Left lung (tissue), 4 donors: ENCODE measurements at regions not wholly inside any gene's neighbourhood (a gene's known extent, or its start where the extent isn't known, plus 50 kb on each side); places are given as distances from the start of the nearest gene placed in this dataset.
A peak's percentile ranks its signal among the peaks of the same experiment; 100 is the strongest.
"Not testable (repeated sequence)": the region's sequence is repeated elsewhere in the genome, so short reads cannot be mapped to it uniquely, and the experiment has no call there.

Experiments
- ATAC-seq: fragments of 200-7000 bp; cut with Tn5 transposase; one replicate; pipeline ENCODE4 v1.9.1; 2020; ENCODE audit warnings: moderate library complexity
- DNase-seq, 4 donors: peaks; one replicate each; pipeline ENCODE4 v3.0.0-alpha.2; 2013 to 2020
- H3K27ac ChIP-seq, 2 donors: fragments of 200-600 bp; sonication (generic) in 1 of 2; one replicate each; pipeline versions ENCODE4 v1.5.0 to v1.8.0; 2020 to 2021
- H3K27me3 ChIP-seq, 2 donors: fragments of 200-600 bp; sonication (generic) in 1 of 2; one replicate each; pipeline versions ENCODE4 v1.5.0 to v1.8.0; 2020 to 2021
- H3K36me3 ChIP-seq, 2 donors: fragments of 200-600 bp; sonication (generic) in 1 of 2; one replicate each; pipeline versions ENCODE4 v1.5.0 to v1.8.0; 2020 to 2021
- H3K4me1 ChIP-seq, 2 donors: fragments of 200-600 bp; one replicate each; pipeline ENCODE4 v1.8.0; 2021
- H3K4me3 ChIP-seq, 2 donors: fragments of 200-600 bp; sonication (generic) in 1 of 2; one replicate each; pipeline versions ENCODE4 v1.5.0 to v1.8.0; 2020 to 2021; ENCODE audit warnings: mild to moderate bottlenecking in 1 of 2
- H3K9me3 ChIP-seq, 2 donors: fragments of 200-600 bp; sonication (generic) in 1 of 2; one replicate each; pipeline versions ENCODE4 v1.5.0 to v1.8.0; 2020 to 2021
- intact Hi-C, 2 donors: fragments of 100-400 bp; cut with DNase I; formaldehyde crosslinking; loops; one replicate each; pipeline versions ENCODE4 v1.11.2 to v1.14.2; 2022
- TF ChIP-seq, protein P1 (sequence below), 2 donors: fragments of 200-600 bp; sonication (generic) in 1 of 2; IDR thresholded peaks; one replicate each; pipeline versions ENCODE4 v1.5.0 to v1.8.0; 2021; ENCODE audit warnings: antibody characterized with exemption in 2 of 2
- donor health status: DM: no; HTN: yes; CAD: no.
- donor health status: DM: no; HTN: no; CAD: no.

- ATAC-seq: no peak
- H3K27me3 ChIP-seq: no peaks in the 10 kb centered on the region
- no peak for DNase-seq
- H3K9me3 ChIP-seq: no peaks in the 10 kb centered on the region
- H3K4me3 ChIP-seq: no peak overlapping the region
- TF ChIP-seq, protein P1, sequence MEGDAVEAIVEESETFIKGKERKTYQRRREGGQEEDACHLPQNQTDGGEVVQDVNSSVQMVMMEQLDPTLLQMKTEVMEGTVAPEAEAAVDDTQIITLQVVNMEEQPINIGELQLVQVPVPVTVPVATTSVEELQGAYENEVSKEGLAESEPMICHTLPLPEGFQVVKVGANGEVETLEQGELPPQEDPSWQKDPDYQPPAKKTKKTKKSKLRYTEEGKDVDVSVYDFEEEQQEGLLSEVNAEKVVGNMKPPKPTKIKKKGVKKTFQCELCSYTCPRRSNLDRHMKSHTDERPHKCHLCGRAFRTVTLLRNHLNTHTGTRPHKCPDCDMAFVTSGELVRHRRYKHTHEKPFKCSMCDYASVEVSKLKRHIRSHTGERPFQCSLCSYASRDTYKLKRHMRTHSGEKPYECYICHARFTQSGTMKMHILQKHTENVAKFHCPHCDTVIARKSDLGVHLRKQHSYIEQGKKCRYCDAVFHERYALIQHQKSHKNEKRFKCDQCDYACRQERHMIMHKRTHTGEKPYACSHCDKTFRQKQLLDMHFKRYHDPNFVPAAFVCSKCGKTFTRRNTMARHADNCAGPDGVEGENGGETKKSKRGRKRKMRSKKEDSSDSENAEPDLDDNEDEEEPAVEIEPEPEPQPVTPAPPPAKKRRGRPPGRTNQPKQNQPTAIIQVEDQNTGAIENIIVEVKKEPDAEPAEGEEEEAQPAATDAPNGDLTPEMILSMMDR (IDR thresholded peaks at IDR 0.05): no peak
- H3K36me3 ChIP-seq: no peaks in the 10 kb centered on the region
- no peak overlapping the region for H3K27ac ChIP-seq
- intact Hi-C loops: no loop called here
- H3K4me1 ChIP-seq: peaks cover 0 to 30% of the 10 kb centered on the region in 2 donors
These were observed 128.9 kb upstream of the CCND2 start for GRCh38 chr12:4144676-4145075.

DNA sequence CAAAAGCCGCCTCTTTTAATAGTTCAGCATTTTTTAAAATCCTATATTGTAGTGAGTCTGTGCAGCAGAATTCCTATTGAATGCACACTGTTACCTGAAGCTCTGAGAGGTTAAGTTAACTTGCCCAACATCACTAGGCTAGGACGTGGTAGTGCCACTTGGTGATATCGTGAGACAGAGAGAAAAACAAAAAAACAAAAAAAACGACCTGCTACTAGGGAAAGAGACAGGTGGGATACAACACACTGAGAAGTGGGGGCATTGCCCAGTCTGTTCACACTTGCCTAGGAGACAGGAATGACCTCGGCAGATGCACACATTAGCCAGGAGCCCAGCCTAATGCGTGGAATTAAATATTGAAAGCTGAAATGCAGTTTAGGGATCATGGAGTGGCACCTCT lies 129.7 kb upstream of the CCND2 start:
- H3K36me3 ChIP-seq: no peaks in the 10 kb centered on the region
- no peak for ATAC-seq
- TF ChIP-seq, protein P1 (IDR thresholded peaks at IDR 0.05): no peak
- intact Hi-C loops: no loop called here
- H3K4me3 ChIP-seq: no peak overlapping the region
- no peak for DNase-seq
- peaks cover 0 to 30% of the 10 kb centered on the region in 2 donors for H3K4me1 ChIP-seq
- H3K27ac ChIP-seq: peak overlapping the region in 1 of 2 donors; percentile 85
- no peaks in the 10 kb centered on the region for H3K27me3 ChIP-seq
- no peaks in the 10 kb centered on the region for H3K9me3 ChIP-seq

DNA sequence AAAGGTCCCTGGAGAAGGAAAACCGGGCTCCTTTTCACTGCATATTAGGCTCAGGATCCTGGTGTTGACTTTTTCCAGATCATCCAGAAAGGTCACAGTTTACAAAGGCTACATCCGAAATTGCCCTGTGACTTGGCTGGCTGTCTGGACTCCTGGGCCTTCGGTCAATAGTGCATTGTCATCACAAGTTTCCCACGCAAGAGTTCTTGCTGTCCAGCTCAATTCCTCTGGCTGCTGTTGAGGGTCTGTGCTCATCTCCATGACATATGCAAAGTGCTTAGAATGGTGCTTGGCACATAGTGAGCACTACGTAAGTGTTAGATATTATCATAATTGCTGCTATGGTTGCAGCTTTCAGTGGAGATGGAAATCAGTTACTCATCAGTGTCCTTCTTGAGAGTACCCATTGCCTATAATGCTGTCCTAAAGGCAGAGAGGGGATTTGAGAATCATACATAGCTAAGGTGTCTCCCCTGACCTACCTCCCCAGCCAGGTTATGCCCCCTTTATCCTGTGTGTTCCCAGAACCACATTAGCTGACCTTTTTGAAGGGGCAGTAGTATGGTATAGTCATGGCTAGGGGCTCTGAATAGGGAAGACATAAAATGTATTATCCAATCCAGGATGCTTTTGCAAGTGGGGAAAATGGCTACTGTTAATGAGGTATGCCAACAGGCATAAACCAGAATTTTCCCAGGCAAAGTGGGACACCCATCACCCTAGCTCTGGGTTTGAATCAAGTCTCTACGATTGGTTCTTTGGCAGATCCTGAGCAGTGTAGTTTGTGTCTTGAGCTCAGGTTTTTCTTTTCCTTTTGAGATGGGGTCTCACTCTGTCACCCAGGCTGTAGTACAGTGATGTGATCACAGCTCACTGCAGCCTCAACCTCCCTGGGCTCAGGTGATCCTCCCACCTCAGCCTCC lies 132.0 kb upstream of the CCND2 start:
- TF ChIP-seq, protein P1 (IDR thresholded peaks at IDR 0.05): no peak
- intact Hi-C loops: no loop called here
- Histone ChIP-seq H3K4me1 (peaks cover 0 to 22% of the 10 kb centered on the region in 2 donors), H3K4me3 (no peak overlapping the region), H3K27ac (peak overlapping the region in 1 of 2 donors; percentile 85), H3K9me3 (no peaks in the 10 kb centered on the region), H3K27me3 (no peaks in the 10 kb centered on the region), H3K36me3 (no peaks in the 10 kb centered on the region)
- no peak for ATAC-seq
- no peak for DNase-seq

DNA sequence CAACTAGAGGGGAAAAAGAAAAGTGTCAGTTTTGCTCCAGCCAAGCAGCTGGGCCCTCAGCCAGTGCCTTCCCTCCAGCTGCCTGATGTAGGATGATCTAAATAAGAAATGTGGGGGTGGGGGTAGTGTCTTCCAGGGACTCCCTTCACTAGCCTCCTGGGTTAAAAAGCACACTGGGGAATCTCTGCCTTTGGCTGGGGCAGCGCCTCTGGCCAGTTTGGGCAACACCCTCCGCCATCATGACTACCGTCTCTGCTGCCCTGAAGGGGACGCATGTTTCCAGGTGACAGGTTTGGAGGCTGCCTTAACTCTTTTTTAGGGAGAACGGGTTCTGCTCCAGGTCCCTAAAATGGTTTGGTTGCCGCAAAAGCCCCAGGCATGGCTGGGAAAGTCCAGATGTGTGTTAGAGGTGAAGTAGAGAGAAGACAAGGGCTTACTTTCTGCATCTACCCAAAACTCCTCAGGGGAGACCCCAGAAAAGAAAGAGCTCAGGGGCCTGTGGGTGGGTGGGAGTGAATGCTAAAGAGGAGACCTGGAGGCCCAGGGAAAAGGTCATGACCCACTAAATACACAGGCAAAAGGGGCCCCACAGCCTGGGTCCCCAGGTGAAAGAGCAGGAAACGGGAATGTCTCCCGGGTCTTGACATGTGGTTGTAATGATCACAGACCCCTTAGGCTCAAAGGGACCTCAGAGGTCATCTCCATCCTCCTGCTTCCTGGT lies 132.8 kb upstream of the CCND2 start:
- intact Hi-C loops: no loop called here
- peaks cover 0 to 29% of the 10 kb centered on the region in 2 donors for H3K4me1 ChIP-seq
- no peak overlapping the region for H3K27ac ChIP-seq
- H3K36me3 ChIP-seq: no peaks in the 10 kb centered on the region
- ATAC-seq (no peak), DNase-seq (peak in 1 of 4 donors; percentile 69)
- no peak overlapping the region for H3K4me3 ChIP-seq
- no peaks in the 10 kb centered on the region for H3K27me3 ChIP-seq
- TF ChIP-seq, protein P1 (IDR thresholded peaks at IDR 0.05): no peak
- H3K9me3 ChIP-seq: no peaks in the 10 kb centered on the region

DNA sequence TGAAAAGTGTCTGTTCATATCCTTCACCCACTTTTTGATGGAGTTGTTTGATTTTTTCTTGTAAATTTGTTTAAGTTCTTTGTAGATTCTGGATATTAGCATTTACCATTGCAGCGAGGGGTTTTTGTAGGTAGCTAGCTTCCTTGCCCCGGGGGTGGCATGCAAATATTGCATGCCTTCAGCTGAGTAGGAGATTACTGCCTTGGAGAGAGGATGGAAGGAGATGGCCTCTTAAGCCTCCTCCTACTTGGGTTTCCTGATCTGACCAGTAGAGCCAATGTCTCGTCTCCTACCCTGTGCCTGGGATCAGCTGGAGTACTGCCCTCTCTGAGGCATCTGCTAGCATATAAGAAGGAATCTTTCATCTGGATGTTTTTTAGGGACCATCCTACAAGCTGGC lies 134.4 kb upstream of the CCND2 start:
- no peak overlapping the region for H3K4me3 ChIP-seq
- intact Hi-C loops: no loop called here
- no peaks in the 10 kb centered on the region for H3K36me3 ChIP-seq
- peaks cover 0 to 3% of the 10 kb centered on the region in 2 donors for H3K27me3 ChIP-seq
- ATAC-seq (no peak), DNase-seq (no peak)
- H3K9me3 ChIP-seq: no peaks in the 10 kb centered on the region
- TF ChIP-seq, protein P1 (IDR thresholded peaks at IDR 0.05): no peak
- H3K27ac ChIP-seq: no peak overlapping the region
- peaks cover 0 to 39% of the 10 kb centered on the region in 2 donors for H3K4me1 ChIP-seq

DNA sequence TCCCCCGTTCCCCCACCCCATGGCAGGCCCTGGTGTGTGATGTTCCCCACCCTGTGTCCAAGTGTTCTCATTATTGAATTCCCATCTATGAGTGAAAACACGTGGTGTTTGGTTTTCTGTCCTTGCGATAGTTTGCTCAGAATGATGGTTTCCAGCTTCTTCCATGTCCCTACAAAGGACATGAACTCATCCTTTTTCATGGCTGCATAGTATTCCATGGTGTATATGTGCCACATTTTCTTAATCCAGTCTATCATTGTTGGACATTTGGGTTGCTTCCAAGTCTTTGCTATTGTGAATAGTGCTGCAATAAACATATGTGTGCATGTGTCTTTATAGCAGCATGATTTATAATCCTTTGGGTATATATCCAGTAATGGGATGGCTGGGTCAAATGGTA lies 135.0 kb upstream of the CCND2 start:
- H3K27me3 ChIP-seq, intact Hi-C loops, H3K27ac ChIP-seq, H3K4me3 ChIP-seq, H3K9me3 ChIP-seq, H3K36me3 ChIP-seq, ATAC-seq, DNase-seq: not testable (repeated sequence)
- peaks cover 0 to 41% of the 10 kb centered on the region in 2 donors for H3K4me1 ChIP-seq
